DOHH2 (cell line): ENCODE measurements at regions not wholly inside any gene's neighbourhood (a gene's known extent, or its start where the extent isn't known, plus 50 kb on each side); places are given as distances from the start of the nearest gene placed in this dataset.

ENCODE experiments used
- H3F3A ChIP-seq: fragments of 200-600 bp; sonication (generic), shearing (Covaris generic); 2 replicates; pipeline ENCODE4 v1.6.0; 2016; ENCODE audit warnings: antibody characterized with exemption, mild to moderate bottlenecking; ENCODE audit not compliant: control insufficient read depth, insufficient read depth
- H3K27ac ChIP-seq: fragments of 200-600 bp; sonication (generic); 2 replicates; pipeline ENCODE4 v1.5.1; 2014; ENCODE audit warnings: low read depth, mild to moderate bottlenecking, low read length, moderate library complexity
- H3K27me3 ChIP-seq: fragments of 200-600 bp; sonication (generic); 2 replicates; pipeline ENCODE4 v1.6.1; 2014; ENCODE audit warnings: mild to moderate bottlenecking, low read length, mixed read lengths; ENCODE audit not compliant: control insufficient read depth
- H3K36me3 ChIP-seq: fragments of 200-600 bp; sonication (generic); 2 replicates; pipeline ENCODE4 v1.6.1; 2014; ENCODE audit warnings: mild to moderate bottlenecking, low read length, moderate library complexity, mixed read lengths; ENCODE audit not compliant: control insufficient read depth
- H3K4me1 ChIP-seq: fragments of 200-600 bp; sonication (generic); 2 replicates; pipeline ENCODE4 v1.6.1; 2014; ENCODE audit warnings: mild to moderate bottlenecking, low read length, mixed read lengths; ENCODE audit not compliant: control insufficient read depth
- H3K4me2 ChIP-seq: fragments of 200-600 bp; sonication (generic); 2 replicates; pipeline ENCODE4 v1.6.0; 2014; ENCODE audit warnings: mild to moderate bottlenecking, low read length, moderate library complexity
- H3K4me3 ChIP-seq: fragments of 200-600 bp; sonication (generic); 2 replicates; pipeline ENCODE4 v1.5.1; 2014; ENCODE audit warnings: mild to moderate bottlenecking, low read length, mixed read lengths
- H3K79me2 ChIP-seq: fragments of 200-600 bp; sonication (generic); 2 replicates; pipeline ENCODE4 v1.6.1; 2014; ENCODE audit warnings: mild to moderate bottlenecking, low read length, mixed read lengths; ENCODE audit not compliant: control insufficient read depth
- H3K9me2 ChIP-seq: fragments of 200-600 bp; sonication (generic); replicated peaks from 2 replicates; pipeline ENCODE4 v1.6.1; 2014; ENCODE audit warnings: mild to moderate bottlenecking, low read length, mixed read lengths; ENCODE audit not compliant: control insufficient read depth
- H3K9me3 ChIP-seq: fragments of 200-600 bp; sonication (generic); 2 replicates; pipeline ENCODE4 v1.6.1; 2014; ENCODE audit warnings: antibody characterized with exemption, low read length, mixed read lengths; ENCODE audit not compliant: control insufficient read depth, insufficient read depth
- H4K20me1 ChIP-seq: fragments of 200-600 bp; sonication (generic); 2 replicates; pipeline ENCODE4 v1.6.0; 2014; ENCODE audit warnings: low read depth, mild to moderate bottlenecking, antibody characterized with exemption, low read length, moderate library complexity; ENCODE audit not compliant: control insufficient read depth, insufficient read depth
- CTCF ChIP-seq: fragments of 200-600 bp; sonication (generic); IDR thresholded peaks from one replicate; pipeline ENCODE4 v1.5.1; 2014; ENCODE audit warnings: antibody characterized with exemption, mild to moderate bottlenecking, low read depth, low read length; ENCODE audit not compliant: poor library complexity, severe bottlenecking
- EZH2phosphoT487 ChIP-seq: fragments of 200-600 bp; sonication (generic); IDR thresholded peaks from 2 replicates; pipeline ENCODE4 v1.6.1; 2017; ENCODE audit warnings: borderline replicate concordance, mild to moderate bottlenecking, antibody characterized with exemption, low read length, moderate library complexity, mixed read lengths

GRCh38 chr5:174246743-174247142 lies 201.2 kb downstream of the NSG2 start:
- Histone ChIP-seq H3K9me3 (no peaks in the 10 kb centered on the region), H3K27me3 (no peaks in the 10 kb centered on the region), H3K79me2 (no peaks in the 10 kb centered on the region), H4K20me1 (no peaks in the 10 kb centered on the region), H3K27ac (no peak overlapping the region), H3K4me2 (no peak overlapping the region), H3F3A (no peaks in the 10 kb centered on the region), H3K4me3 (no peak overlapping the region), H3K36me3 (no peaks in the 10 kb centered on the region), H3K9me2 (no peaks in the 10 kb centered on the region), H3K4me1 (no peaks in the 10 kb centered on the region)
- TF ChIP-seq EZH2phosphoT487 (no peak), CTCF (no peak)

GRCh38 chr5:174247301-174247700 lies 201.8 kb downstream of the NSG2 start:
- Histone ChIP-seq H3K4me1 (no peaks in the 10 kb centered on the region), H3K4me2 (no peak overlapping the region), H3K9me2 (no peaks in the 10 kb centered on the region), H3K79me2 (no peaks in the 10 kb centered on the region), H3K4me3 (no peak overlapping the region), H3K36me3 (no peaks in the 10 kb centered on the region), H4K20me1 (no peaks in the 10 kb centered on the region), H3K9me3 (no peaks in the 10 kb centered on the region), H3K27ac (no peak overlapping the region), H3K27me3 (no peaks in the 10 kb centered on the region), H3F3A (no peaks in the 10 kb centered on the region)
- TF ChIP-seq EZH2phosphoT487 (no peak), CTCF (no peak)

GRCh38 chr5:174251305-174252000 lies 205.9 kb downstream of the NSG2 start:
- Histone ChIP-seq H3K36me3 (no peaks in the 10 kb centered on the region), H3K27me3 (no peaks in the 10 kb centered on the region), H3F3A (no peaks in the 10 kb centered on the region), H3K9me2 (no peaks in the 10 kb centered on the region), H3K4me1 (no peaks in the 10 kb centered on the region), H3K4me2 (no peak overlapping the region), H3K79me2 (no peaks in the 10 kb centered on the region), H3K27ac (no peak overlapping the region), H3K9me3 (no peaks in the 10 kb centered on the region), H3K4me3 (no peak overlapping the region), H4K20me1 (no peaks in the 10 kb centered on the region)
- TF ChIP-seq EZH2phosphoT487: no peak
- TF ChIP-seq CTCF: no peak
